Karpas-422 (cell line): ENCODE measurements at regions not wholly inside any gene's neighbourhood (a gene's known extent, or its start where the extent isn't known, plus 50 kb on each side); places are given as distances from the start of the nearest gene placed in this dataset.

Source experiments
- DNase-seq: peaks from one replicate; pipeline ENCODE4 v3.0.0-alpha.2; 2015
- H2AFZ ChIP-seq: fragments of 200-600 bp; sonication (generic); 2 replicates; pipeline ENCODE4 v1.6.1; 2014; ENCODE audit warnings: antibody characterized with exemption, low read length, mixed read lengths
- H3K27ac ChIP-seq: fragments of 200-600 bp; sonication (generic); 2 replicates; pipeline ENCODE4 v1.5.1; 2014; ENCODE audit warnings: mild to moderate bottlenecking, low read length, moderate library complexity
- H3K27me3 ChIP-seq: fragments of 200-600 bp; sonication (generic); 2 replicates; pipeline ENCODE4 v1.6.1; 2014; ENCODE audit warnings: low read length, mixed read lengths
- H3K36me3 ChIP-seq: fragments of 200-600 bp; sonication (generic); 2 replicates; pipeline ENCODE4 v1.6.1; 2014; ENCODE audit warnings: low read length, mixed read lengths; ENCODE audit not compliant: insufficient read depth
- H3K4me1 ChIP-seq: fragments of 200-600 bp; sonication (generic); 2 replicates; pipeline ENCODE4 v1.6.1; 2014; ENCODE audit warnings: mild to moderate bottlenecking, low read length, mixed read lengths
- H3K4me2 ChIP-seq: fragments of 200-600 bp; sonication (generic); 2 replicates; pipeline ENCODE4 v1.6.1; 2014; ENCODE audit warnings: low read length, low read depth, mild to moderate bottlenecking; ENCODE audit not compliant: poor library complexity, severe bottlenecking
- H3K4me3 ChIP-seq: fragments of 200-600 bp; sonication (generic); 2 replicates; pipeline ENCODE4 v1.5.1; 2014; ENCODE audit warnings: mild to moderate bottlenecking, antibody characterized with exemption, low read length, mixed read lengths
- H3K79me2 ChIP-seq: fragments of 200-600 bp; sonication (generic); 2 replicates; pipeline ENCODE4 v1.6.1; 2014; ENCODE audit warnings: mild to moderate bottlenecking, low read length, mixed read lengths
- H3K9ac ChIP-seq: fragments of 200-600 bp; sonication (generic); 2 replicates; pipeline ENCODE4 v1.6.0; 2014; ENCODE audit warnings: low read length
- H3K9me2 ChIP-seq: fragments of 200-600 bp; sonication (generic), shearing (Covaris generic); replicated peaks from 2 replicates; pipeline ENCODE4 v1.6.0; 2014; ENCODE audit warnings: mild to moderate bottlenecking, low read length, moderate library complexity; ENCODE audit not compliant: insufficient read depth
- H3K9me3 ChIP-seq: fragments of 300-700, 200-600 bp; sonication (generic); 2 replicates; pipeline ENCODE4 v1.6.1; 2014; ENCODE audit warnings: low read length, mixed read lengths
- H4K20me1 ChIP-seq: fragments of 200-600 bp; sonication (generic); 2 replicates; pipeline ENCODE4 v1.6.1; 2014; ENCODE audit warnings: mild to moderate bottlenecking, antibody characterized with exemption, low read length, low read depth; ENCODE audit not compliant: insufficient read depth

DNA sequence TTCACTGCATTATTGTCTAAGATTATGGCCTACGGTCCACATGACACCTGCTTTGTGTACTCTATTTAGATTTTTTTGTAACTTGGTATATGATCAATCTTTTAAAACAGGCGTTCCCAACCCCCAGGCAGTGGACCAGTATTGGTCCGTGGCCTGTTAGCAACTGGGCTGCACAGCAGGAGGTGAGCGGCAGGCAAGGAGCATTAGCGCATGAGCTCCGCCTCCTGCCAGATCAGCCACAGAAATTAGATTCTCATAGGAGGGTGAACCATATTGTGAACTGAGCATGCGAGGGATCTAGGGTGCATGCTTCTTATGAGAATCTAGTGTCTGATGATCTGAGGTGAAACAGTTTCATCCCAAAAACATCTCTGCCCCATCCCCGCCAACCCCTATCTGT lies 228.4 kb upstream of the NR5A2 start:
- no peaks in the 10 kb centered on the region for H3K79me2 ChIP-seq
- H3K4me2 ChIP-seq = no peak overlapping the region
- H3K9ac ChIP-seq = no peak overlapping the region
- H3K9me2 ChIP-seq = no peaks in the 10 kb centered on the region
- no peak for DNase-seq
- no peaks in the 10 kb centered on the region for H3K27me3 ChIP-seq
- H3K9me3 ChIP-seq = no peaks in the 10 kb centered on the region
- no peaks in the 10 kb centered on the region for H3K36me3 ChIP-seq
- no peaks in the 10 kb centered on the region for H3K4me1 ChIP-seq
- H3K27ac ChIP-seq = no peak overlapping the region
- H4K20me1 ChIP-seq = no peaks in the 10 kb centered on the region
- no peak overlapping the region for H2AFZ ChIP-seq
- H3K4me3 ChIP-seq = no peak overlapping the region

DNA sequence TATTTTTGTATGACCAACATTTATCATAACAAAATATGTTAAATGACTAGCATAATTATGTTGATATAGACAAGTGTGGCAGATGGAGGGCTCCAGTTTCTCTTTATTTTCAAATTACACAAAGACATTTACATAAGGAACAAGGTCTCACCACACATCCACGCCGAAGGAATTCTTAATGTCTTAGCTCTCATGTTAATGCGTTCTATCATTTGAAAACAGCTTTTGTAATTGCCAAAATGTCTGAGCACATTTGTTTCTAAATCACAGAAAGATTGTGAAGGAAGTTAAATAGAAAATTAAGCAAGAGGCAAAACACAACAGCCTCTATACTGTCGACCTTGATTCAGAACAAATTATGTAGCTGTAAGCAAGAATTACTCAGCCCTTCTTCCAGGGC lies 223.0 kb upstream of the NR5A2 start:
- H3K4me1 ChIP-seq = no peaks in the 10 kb centered on the region
- no peak for DNase-seq
- H3K79me2 ChIP-seq = no peaks in the 10 kb centered on the region
- H3K27me3 ChIP-seq = no peaks in the 10 kb centered on the region
- no peaks in the 10 kb centered on the region for H3K9me3 ChIP-seq
- no peaks in the 10 kb centered on the region for H3K36me3 ChIP-seq
- H3K27ac ChIP-seq = no peak overlapping the region
- H3K9ac ChIP-seq = no peak overlapping the region
- no peak overlapping the region for H2AFZ ChIP-seq
- H4K20me1 ChIP-seq = no peaks in the 10 kb centered on the region
- H3K9me2 ChIP-seq = no peaks in the 10 kb centered on the region
- H3K4me2 ChIP-seq = no peak overlapping the region
- H3K4me3 ChIP-seq = no peak overlapping the region

DNA sequence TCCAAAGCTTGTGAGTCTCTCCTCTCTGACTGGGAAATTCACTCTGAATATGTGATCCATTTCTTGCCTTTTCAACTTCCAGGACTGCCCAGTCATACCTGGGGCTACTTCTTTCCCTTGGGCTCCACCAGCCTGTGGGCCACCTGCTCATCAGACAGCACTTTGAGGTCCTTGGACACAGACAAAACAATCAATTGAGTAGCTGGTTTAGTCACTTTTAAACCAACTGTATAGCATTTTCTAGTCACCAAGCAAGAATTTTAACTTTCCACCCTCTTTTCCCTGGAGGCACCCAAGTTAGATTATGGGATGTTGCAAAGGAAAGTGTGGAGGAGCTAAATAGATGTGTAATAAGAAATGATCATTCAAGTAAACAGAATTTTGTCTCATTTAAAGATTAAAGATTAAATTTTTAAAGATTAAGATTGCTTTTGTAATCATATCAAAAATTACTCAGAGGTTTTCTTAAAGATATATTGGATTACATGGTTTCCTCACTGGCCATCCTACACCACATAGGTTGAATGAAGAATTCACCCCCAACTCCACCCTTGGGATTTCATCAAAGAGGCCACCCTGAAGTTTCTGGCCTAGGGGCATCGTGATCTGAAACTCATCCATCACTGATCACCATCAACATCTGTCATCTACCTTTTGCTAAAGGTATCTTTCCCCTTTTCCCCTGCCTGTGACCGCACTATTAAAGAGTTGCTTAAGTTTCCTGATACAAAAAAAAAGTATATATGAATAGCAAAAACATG lies 219.2 kb upstream of the NR5A2 start:
- Histone ChIP-seq H4K20me1 (no peaks in the 10 kb centered on the region), H3K9me3 (no peaks in the 10 kb centered on the region), H3K79me2 (no peaks in the 10 kb centered on the region), H3K27ac (no peak overlapping the region), H3K4me2 (no peak overlapping the region), H3K9ac (no peak overlapping the region), H3K4me3 (no peak overlapping the region), H3K36me3 (no peaks in the 10 kb centered on the region), H3K4me1 (no peaks in the 10 kb centered on the region), H3K9me2 (no peaks in the 10 kb centered on the region), H2AFZ (no peak overlapping the region), H3K27me3 (no peaks in the 10 kb centered on the region)
- DNase-seq = no peak

DNA sequence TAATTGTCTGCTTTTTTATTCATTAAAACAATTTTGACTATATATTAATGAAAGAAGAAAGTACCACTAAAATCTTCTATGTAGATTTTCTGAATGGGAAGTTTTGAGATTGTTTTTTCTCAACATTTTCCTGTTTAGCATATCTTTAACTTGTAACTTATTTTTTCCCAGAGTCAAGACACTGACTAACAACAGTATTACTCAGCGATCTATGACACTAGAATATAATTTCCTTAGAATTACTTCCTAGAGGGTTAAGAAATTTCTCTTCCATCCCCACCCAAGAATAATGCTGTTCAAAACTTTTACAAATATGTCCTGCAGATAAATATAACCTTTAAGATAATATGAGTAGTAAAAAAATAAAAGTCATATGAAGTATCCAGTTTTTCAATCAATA lies 218.2 kb upstream of the NR5A2 start:
- no peaks in the 10 kb centered on the region for H3K4me1 ChIP-seq
- H3K9me2 ChIP-seq = no peaks in the 10 kb centered on the region
- H3K36me3 ChIP-seq = no peaks in the 10 kb centered on the region
- H3K4me2 ChIP-seq = no peak overlapping the region
- no peak overlapping the region for H3K9ac ChIP-seq
- H3K27me3 ChIP-seq = no peaks in the 10 kb centered on the region
- no peaks in the 10 kb centered on the region for H3K79me2 ChIP-seq
- H3K27ac ChIP-seq = no peak overlapping the region
- no peak overlapping the region for H2AFZ ChIP-seq
- DNase-seq = no peak
- H3K4me3 ChIP-seq = no peak overlapping the region
- no peaks in the 10 kb centered on the region for H3K9me3 ChIP-seq
- H4K20me1 ChIP-seq = no peaks in the 10 kb centered on the region

DNA sequence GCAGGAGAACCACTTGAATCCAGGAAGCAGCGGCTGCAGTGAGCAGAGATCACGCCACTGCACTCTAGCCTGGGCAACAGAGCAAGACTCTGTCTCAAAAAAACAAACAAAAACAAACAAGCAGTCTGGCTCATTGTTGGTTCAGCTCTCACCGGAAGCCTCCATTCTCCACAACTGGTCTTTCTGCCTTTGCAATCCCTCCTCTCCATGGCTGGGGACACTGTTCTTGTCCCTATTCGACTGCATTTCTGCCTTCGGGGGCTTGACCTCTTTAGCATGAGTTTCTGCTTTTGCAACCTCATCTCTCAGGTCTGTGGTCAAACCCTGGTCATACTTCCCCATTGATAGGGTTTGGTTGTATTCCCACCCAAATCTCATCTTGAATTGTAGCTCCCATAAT lies 216.3 kb upstream of the NR5A2 start:
- no peaks in the 10 kb centered on the region for H3K79me2 ChIP-seq
- H3K4me3 ChIP-seq = no peak overlapping the region
- H3K36me3 ChIP-seq = no peaks in the 10 kb centered on the region
- H3K27ac ChIP-seq = no peak overlapping the region
- no peak overlapping the region for H3K4me2 ChIP-seq
- no peak overlapping the region for H2AFZ ChIP-seq
- H3K9me3 ChIP-seq = no peaks in the 10 kb centered on the region
- no peak for DNase-seq
- H3K9ac ChIP-seq = no peak overlapping the region
- no peaks in the 10 kb centered on the region for H3K27me3 ChIP-seq
- H3K9me2 ChIP-seq = no peaks in the 10 kb centered on the region
- H4K20me1 ChIP-seq = no peaks in the 10 kb centered on the region
- no peaks in the 10 kb centered on the region for H3K4me1 ChIP-seq

DNA sequence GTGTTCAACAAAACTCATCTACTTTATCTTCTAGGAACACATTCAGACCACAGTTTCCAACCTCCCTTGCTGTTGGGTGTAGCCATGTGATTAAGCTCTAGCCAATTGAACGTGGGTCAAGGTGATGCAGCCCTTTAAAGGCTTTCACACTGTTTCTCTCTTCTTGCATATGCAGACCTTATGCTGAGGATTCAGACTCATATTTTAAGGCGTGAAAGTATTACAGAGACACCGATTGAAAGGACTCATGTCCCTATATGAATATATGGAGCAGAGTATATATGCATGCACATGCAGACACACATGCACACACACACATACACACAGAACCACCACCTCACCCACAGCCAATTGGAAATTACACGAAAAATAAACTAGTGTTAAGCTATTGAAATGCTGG lies 214.3 kb upstream of the NR5A2 start:
- Histone ChIP-seq H3K9ac (no peak overlapping the region), H4K20me1 (no peaks in the 10 kb centered on the region), H3K4me2 (no peak overlapping the region), H3K9me2 (no peaks in the 10 kb centered on the region), H3K27me3 (no peaks in the 10 kb centered on the region), H3K4me3 (no peak overlapping the region), H3K36me3 (no peaks in the 10 kb centered on the region), H3K27ac (no peak overlapping the region), H3K4me1 (no peaks in the 10 kb centered on the region), H3K79me2 (no peaks in the 10 kb centered on the region), H2AFZ (no peak overlapping the region), H3K9me3 (no peaks in the 10 kb centered on the region)
- no peak for DNase-seq

DNA sequence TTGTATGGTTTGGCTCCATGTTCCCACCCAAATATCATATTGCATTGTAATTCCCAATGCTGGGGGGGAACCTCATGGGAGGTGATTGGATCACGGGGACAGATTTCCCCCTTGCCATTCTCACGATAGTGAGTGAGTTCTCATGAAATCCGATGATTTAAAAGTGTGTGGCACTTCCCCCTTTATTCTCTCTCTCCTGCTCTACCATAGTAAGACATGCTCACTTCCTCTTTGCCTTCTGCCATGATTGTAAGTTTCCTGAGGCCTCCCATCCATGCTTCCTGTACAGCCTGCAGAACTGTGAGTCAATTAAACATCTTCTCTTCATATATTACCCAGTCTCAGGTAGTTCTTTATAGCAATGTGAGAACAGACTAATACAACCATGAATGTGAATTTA lies 211.6 kb upstream of the NR5A2 start:
- no peak overlapping the region for H2AFZ ChIP-seq
- no peaks in the 10 kb centered on the region for H3K79me2 ChIP-seq
- no peak overlapping the region for H3K27ac ChIP-seq
- no peak overlapping the region for H3K9ac ChIP-seq
- no peak overlapping the region for H3K4me2 ChIP-seq
- H3K4me1 ChIP-seq = no peaks in the 10 kb centered on the region
- H4K20me1 ChIP-seq = no peaks in the 10 kb centered on the region
- no peak for DNase-seq
- no peaks in the 10 kb centered on the region; the same call in 1 of the 2 replicates for H3K27me3 ChIP-seq
- no peaks in the 10 kb centered on the region for H3K9me2 ChIP-seq
- H3K9me3 ChIP-seq = no peaks in the 10 kb centered on the region
- no peaks in the 10 kb centered on the region for H3K36me3 ChIP-seq
- H3K4me3 ChIP-seq = no peak overlapping the region

DNA sequence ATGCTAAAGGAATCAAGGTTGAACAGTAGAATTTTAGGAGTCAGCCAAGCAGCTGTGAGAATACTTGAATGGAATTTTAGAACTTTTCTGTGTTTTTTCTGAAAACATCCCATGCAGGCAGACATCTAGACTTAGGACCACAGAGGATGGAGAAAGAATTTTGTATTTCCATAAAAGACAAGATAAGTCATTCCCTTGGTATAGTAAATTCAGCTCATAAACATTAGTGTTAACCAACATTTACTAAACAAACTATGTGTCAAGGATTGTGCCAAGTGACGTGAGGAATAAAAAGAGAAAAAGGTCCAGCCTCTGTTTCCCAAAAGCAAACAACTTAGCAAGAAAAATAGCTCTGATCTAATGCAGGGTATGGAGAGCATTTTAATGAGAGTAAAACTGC lies 210.2 kb upstream of the NR5A2 start:
- Histone ChIP-seq H2AFZ (no peak overlapping the region), H3K9me2 (no peaks in the 10 kb centered on the region), H3K79me2 (no peaks in the 10 kb centered on the region), H3K9me3 (no peaks in the 10 kb centered on the region), H3K27me3 (no peaks in the 10 kb centered on the region; the same call in 1 of the 2 replicates), H3K4me1 (no peaks in the 10 kb centered on the region), H3K27ac (no peak overlapping the region), H3K4me3 (no peak overlapping the region), H4K20me1 (no peaks in the 10 kb centered on the region), H3K36me3 (no peaks in the 10 kb centered on the region), H3K9ac (no peak overlapping the region), H3K4me2 (no peak overlapping the region)
- no peak for DNase-seq
